ENCODE measurements at regions not wholly inside any gene's neighbourhood (a gene's known extent, or its start where the extent isn't known, plus 50 kb on each side); places are given as distances from the start of the nearest gene placed in this dataset.

- TF ChIP-seq CTCF (conservative IDR thresholded peaks at IDR 0.05; ENCODE audit: control insufficient read depth, insufficient read depth, low read depth, low read length), result no peak
- H3K4me3 ChIP-seq (ENCODE audit: control insufficient read depth, low read depth, low read length), result no peak overlapping the region
- DNase-seq (ENCODE audit: low read depth), result no peak
Observed at GRCh38 chr2:4882941-4883340, 809.2 kb upstream of the SOX11 start.

GRCh38 chr2:4883375-4883774 lies 808.8 kb upstream of the SOX11 start:
- no peak for TF ChIP-seq CTCF (conservative IDR thresholded peaks at IDR 0.05; ENCODE audit: control insufficient read depth, insufficient read depth, low read depth, low read length)
- H3K4me3 ChIP-seq (ENCODE audit: control insufficient read depth, low read depth, low read length), result no peak overlapping the region
- no peak for DNase-seq (ENCODE audit: low read depth)

- no peak overlapping the region for H3K4me3 ChIP-seq (ENCODE audit: control insufficient read depth, low read depth, low read length)
- TF ChIP-seq CTCF (conservative IDR thresholded peaks at IDR 0.05; ENCODE audit: control insufficient read depth, insufficient read depth, low read depth, low read length), result no peak
- no peak for DNase-seq (ENCODE audit: low read depth)
Observed at GRCh38 chr2:4884117-4884571, 808.0 kb upstream of the SOX11 start.

- no peak for TF ChIP-seq CTCF (conservative IDR thresholded peaks at IDR 0.05; ENCODE audit: control insufficient read depth, insufficient read depth, low read depth, low read length)
- no peak overlapping the region for H3K4me3 ChIP-seq (ENCODE audit: control insufficient read depth, low read depth, low read length)
- no peak for DNase-seq (ENCODE audit: low read depth)
Observed at GRCh38 chr2:4891394-4891793, 800.8 kb upstream of the SOX11 start.

GRCh38 chr2:4895371-4895770 lies 796.8 kb upstream of the SOX11 start:
- TF ChIP-seq CTCF (conservative IDR thresholded peaks at IDR 0.05; ENCODE audit: control insufficient read depth, insufficient read depth, low read depth, low read length), result no peak
- no peak for DNase-seq (ENCODE audit: low read depth)
- H3K4me3 ChIP-seq (ENCODE audit: control insufficient read depth, low read depth, low read length), result no peak overlapping the region

- no peak for TF ChIP-seq CTCF (conservative IDR thresholded peaks at IDR 0.05; ENCODE audit: control insufficient read depth, insufficient read depth, low read depth, low read length)
- no peak for DNase-seq (ENCODE audit: low read depth)
- H3K4me3 ChIP-seq (ENCODE audit: control insufficient read depth, low read depth, low read length), result no peak overlapping the region
Observed at GRCh38 chr2:4898706-4899105, 793.5 kb upstream of the SOX11 start.

- no peak overlapping the region for H3K4me3 ChIP-seq (ENCODE audit: control insufficient read depth, low read depth, low read length)
- TF ChIP-seq CTCF (conservative IDR thresholded peaks at IDR 0.05; ENCODE audit: control insufficient read depth, insufficient read depth, low read depth, low read length), result no peak
- no peak for DNase-seq (ENCODE audit: low read depth)
Observed at GRCh38 chr2:4900242-4900641, 791.9 kb upstream of the SOX11 start.
